AG10803 (cell line): ENCODE measurements at regions not wholly inside any gene's neighbourhood (a gene's known extent, or its start where the extent isn't known, plus 50 kb on each side); places are given as distances from the start of the nearest gene placed in this dataset.

Experiments
- DNase-seq: peaks from one replicate; pipeline ENCODE4 v3.0.0; 2010; ENCODE audit warnings: low read depth
- H3K4me3 ChIP-seq: 2 replicates; pipeline ENCODE4 v1.5.1; 2011; ENCODE audit warnings: mild to moderate bottlenecking, low read length, control low read depth
- CTCF ChIP-seq: conservative IDR thresholded peaks from 2 replicates; pipeline ENCODE4 v1.5.1; 2011; ENCODE audit warnings: mild to moderate bottlenecking, low read length, control low read depth, inconsistent platforms

- no peak for TF ChIP-seq CTCF
- no peak for DNase-seq
Observed at GRCh38 chr9:80366626-80367025, 794.9 kb downstream of the TLE4 start.

DNA sequence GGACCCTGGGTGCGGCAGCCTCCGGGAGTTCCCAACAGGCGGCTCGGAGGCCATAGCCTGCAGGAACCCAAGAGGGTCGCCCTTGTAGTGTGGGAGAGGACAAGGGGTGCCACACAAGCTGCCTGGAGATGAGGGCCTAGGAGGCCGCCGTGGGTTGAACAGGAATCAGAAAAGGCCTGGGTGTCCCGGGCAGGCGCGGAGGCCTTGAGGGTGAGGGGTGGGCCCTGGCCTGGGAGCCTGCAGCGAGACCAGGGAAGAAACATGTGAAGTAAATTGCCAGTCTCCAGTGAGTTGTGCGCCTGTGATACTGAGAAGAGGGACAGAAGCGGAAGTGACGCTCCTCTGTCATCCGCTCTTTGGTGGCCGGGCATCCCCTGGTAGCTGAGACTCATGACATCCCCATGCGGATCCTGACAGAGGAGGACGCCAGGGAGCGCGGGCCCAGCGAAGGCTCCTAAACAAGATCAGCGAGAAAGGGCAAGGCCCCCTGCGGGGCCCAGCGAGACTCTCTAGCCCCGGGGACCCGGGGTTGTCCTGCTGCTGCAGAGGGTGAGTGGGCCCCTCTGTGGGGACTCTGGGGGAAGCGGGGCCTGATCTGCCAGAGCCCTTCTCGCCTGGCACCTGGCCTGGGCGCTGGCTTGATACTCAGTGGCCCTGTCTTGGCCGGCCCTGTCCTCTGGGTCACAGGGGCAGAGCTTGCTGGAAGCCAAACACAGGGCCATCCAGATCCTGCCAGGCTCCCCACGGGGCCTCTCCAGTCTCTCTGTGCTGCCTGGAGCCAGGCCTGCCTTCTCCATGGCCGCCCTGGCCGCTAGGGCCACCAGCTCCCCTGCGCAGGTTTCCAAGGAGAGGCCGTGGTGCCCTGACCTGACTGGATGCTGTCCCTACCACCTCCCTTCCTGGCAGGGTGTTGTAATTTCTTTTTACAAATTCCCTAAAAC lies 788.4 kb downstream of the TLE4 start:
- no peak overlapping the region for H3K4me3 ChIP-seq
- no peak for TF ChIP-seq CTCF
- no peak for DNase-seq

More at GRCh38 chr9:80366626-80367025, 794.9 kb downstream of the TLE4 start:
- H3K4me3 ChIP-seq = no peak overlapping the region

- no peak overlapping the region for H3K4me3 ChIP-seq
- no peak for DNase-seq
- no peak for TF ChIP-seq CTCF
Observed at GRCh38 chr9:80359291-80359690, 787.5 kb downstream of the TLE4 start.

DNA sequence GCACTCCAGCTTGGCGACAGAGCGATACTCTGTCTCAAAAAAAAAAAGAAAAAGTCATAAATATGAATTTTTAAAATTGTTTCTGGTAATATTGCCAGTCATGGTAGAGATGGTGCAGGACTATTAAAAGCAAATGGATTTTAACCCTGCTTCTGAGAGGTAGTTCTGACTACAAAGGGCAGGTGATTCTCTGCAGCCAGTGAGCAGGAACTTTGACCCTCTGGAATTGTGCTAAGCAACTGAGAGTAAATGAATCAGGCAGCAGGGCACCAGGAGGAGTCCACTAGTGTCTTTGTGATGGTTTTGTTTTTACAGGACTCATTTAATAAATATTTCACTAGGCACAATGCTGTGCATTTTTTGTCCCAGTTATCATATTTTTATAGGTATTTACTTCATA lies 781.2 kb downstream of the TLE4 start:
- TF ChIP-seq CTCF = no peak
- DNase-seq = no peak
- H3K4me3 ChIP-seq = no peak overlapping the region

DNA sequence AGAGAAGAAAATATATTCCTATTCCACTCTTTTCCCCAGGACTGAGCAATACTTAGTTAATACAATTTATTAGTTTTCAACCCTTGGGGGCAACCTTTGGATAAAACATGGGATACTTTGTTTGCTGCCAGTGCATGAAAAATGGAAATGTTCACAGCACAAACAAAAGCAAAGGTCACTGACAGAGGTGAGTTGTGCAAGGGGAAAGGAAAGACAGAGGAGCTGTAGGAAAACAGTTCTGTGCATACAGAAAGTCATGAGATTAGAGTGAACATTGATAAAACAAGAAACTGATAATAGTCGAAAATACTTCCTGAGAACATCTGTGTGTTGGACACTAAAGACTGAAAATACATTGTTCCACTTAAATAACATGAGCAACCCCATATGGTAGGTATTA lies 779.8 kb downstream of the TLE4 start:
- no peak for DNase-seq
- no peak overlapping the region for H3K4me3 ChIP-seq
- TF ChIP-seq CTCF = no peak

- no peak for DNase-seq
- TF ChIP-seq CTCF = no peak
- no peak overlapping the region for H3K4me3 ChIP-seq
Observed at GRCh38 chr9:80326105-80326504, 754.3 kb downstream of the TLE4 start.

DNA sequence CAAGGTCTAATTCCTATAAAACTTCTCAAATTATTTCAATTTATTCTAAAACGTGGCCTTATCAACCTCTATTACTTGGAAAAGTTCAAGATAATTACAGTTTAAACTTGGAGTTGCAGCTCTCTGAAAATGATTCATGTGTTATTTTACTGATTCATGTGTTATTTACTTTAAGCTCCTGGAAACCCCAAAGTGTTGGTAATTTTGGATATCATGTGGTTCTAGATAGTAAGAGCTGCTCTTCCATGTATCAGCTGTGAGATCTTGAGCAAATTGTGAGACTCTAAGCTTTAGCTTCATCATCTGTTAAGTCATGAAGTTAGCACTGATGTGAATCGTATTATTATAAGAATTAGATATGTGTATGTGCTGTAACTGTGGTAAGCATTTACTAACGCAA lies 749.2 kb downstream of the TLE4 start:
- no peak for TF ChIP-seq CTCF
- no peak overlapping the region for H3K4me3 ChIP-seq
- no peak for DNase-seq
